ENCODE measurements at regions not wholly inside any gene's neighbourhood (a gene's known extent, or its start where the extent isn't known, plus 50 kb on each side); places are given as distances from the start of the nearest gene placed in this dataset.

GRCh38 chr4:138560448-138560847 lies 318.3 kb upstream of the SLC7A11 start:
- Mint-ChIP-seq H3K27ac (ENCODE audit: unreplicated experiment) (no peak overlapping the region), H3K4me3 (ENCODE audit: unreplicated experiment) (no peak overlapping the region), H3K9me3 (ENCODE audit: unreplicated experiment) (no peaks in the 10 kb centered on the region), H3K4me1 (ENCODE audit: low read depth, unreplicated experiment) (no peaks in the 10 kb centered on the region), H3K36me3 (ENCODE audit: unreplicated experiment) (no peaks in the 10 kb centered on the region), H3K27me3 (ENCODE audit: unreplicated experiment) (no peaks in the 10 kb centered on the region)
- TF ChIP-seq CTCF (IDR thresholded peaks at IDR 0.05; ENCODE audit: partially characterized antibody, unreplicated experiment): peak; percentile 28
- no peak for DNase-seq

- Mint-ChIP-seq H3K4me1 (ENCODE audit: low read depth, unreplicated experiment) (no peaks in the 10 kb centered on the region), H3K27me3 (ENCODE audit: unreplicated experiment) (no peaks in the 10 kb centered on the region), H3K27ac (ENCODE audit: unreplicated experiment) (no peak overlapping the region), H3K36me3 (ENCODE audit: unreplicated experiment) (no peaks in the 10 kb centered on the region), H3K9me3 (ENCODE audit: unreplicated experiment) (no peaks in the 10 kb centered on the region), H3K4me3 (ENCODE audit: unreplicated experiment) (no peak overlapping the region)
- DNase-seq: no peak
- TF ChIP-seq CTCF (IDR thresholded peaks at IDR 0.05; ENCODE audit: partially characterized antibody, unreplicated experiment): no peak
These were observed 316.7 kb upstream of the SLC7A11 start for GRCh38 chr4:138558886-138559285.

GRCh38 chr4:138555584-138555983 lies 313.4 kb upstream of the SLC7A11 start:
- H3K27ac Mint-ChIP-seq (ENCODE audit: unreplicated experiment): no peak overlapping the region
- peak; percentile 28 for TF ChIP-seq CTCF (IDR thresholded peaks at IDR 0.05; ENCODE audit: partially characterized antibody, unreplicated experiment)

GRCh38 chr4:138555108-138555507 lies 313.0 kb upstream of the SLC7A11 start:
- no peak for TF ChIP-seq CTCF (IDR thresholded peaks at IDR 0.05; ENCODE audit: partially characterized antibody, unreplicated experiment)
- H3K27me3 Mint-ChIP-seq (ENCODE audit: unreplicated experiment): no peaks in the 10 kb centered on the region
- H3K27ac Mint-ChIP-seq (ENCODE audit: unreplicated experiment): no peak overlapping the region
- no peaks in the 10 kb centered on the region for H3K36me3 Mint-ChIP-seq (ENCODE audit: unreplicated experiment)
- no peak overlapping the region for H3K4me3 Mint-ChIP-seq (ENCODE audit: unreplicated experiment)
- peaks cover 4% of the 10 kb centered on the region for H3K9me3 Mint-ChIP-seq (ENCODE audit: unreplicated experiment)
- DNase-seq: no peak
- no peaks in the 10 kb centered on the region for H3K4me1 Mint-ChIP-seq (ENCODE audit: low read depth, unreplicated experiment)

More at GRCh38 chr4:138555584-138555983, 313.4 kb upstream of the SLC7A11 start:
- Mint-ChIP-seq H3K4me3 (ENCODE audit: unreplicated experiment) (no peak overlapping the region), H3K4me1 (ENCODE audit: low read depth, unreplicated experiment) (no peaks in the 10 kb centered on the region), H3K27me3 (ENCODE audit: unreplicated experiment) (no peaks in the 10 kb centered on the region), H3K36me3 (ENCODE audit: unreplicated experiment) (no peaks in the 10 kb centered on the region), H3K9me3 (ENCODE audit: unreplicated experiment) (peaks cover 4% of the 10 kb centered on the region)
- DNase-seq: peak; percentile 28

GRCh38 chr4:138553001-138553845 lies 311.1 kb upstream of the SLC7A11 start:
- TF ChIP-seq CTCF (IDR thresholded peaks at IDR 0.05; ENCODE audit: partially characterized antibody, unreplicated experiment): no peak
- H3K4me1 Mint-ChIP-seq (ENCODE audit: low read depth, unreplicated experiment): no peaks in the 10 kb centered on the region
- no peaks in the 10 kb centered on the region for H3K36me3 Mint-ChIP-seq (ENCODE audit: unreplicated experiment)
- DNase-seq: no peak
- no peak overlapping the region for H3K27ac Mint-ChIP-seq (ENCODE audit: unreplicated experiment)
- H3K9me3 Mint-ChIP-seq (ENCODE audit: unreplicated experiment): peaks cover 4% of the 10 kb centered on the region
- H3K4me3 Mint-ChIP-seq (ENCODE audit: unreplicated experiment): no peak overlapping the region
- no peaks in the 10 kb centered on the region for H3K27me3 Mint-ChIP-seq (ENCODE audit: unreplicated experiment)
